GM19193 (cell line): ENCODE measurements at regions not wholly inside any gene's neighbourhood (a gene's known extent, or its start where the extent isn't known, plus 50 kb on each side); places are given as distances from the start of the nearest gene placed in this dataset.

ENCODE experiments used
- POLR2A ChIP-seq: IDR thresholded peaks from 4 replicates; pipeline ENCODE4 v1.6.1; 2011; ENCODE audit not compliant: insufficient read depth, insufficient read length; ENCODE audit errors: extremely low read depth

- TF ChIP-seq POLR2A, result no peak
Measured at GRCh38 chr16:72243621-72244020, 71.7 kb upstream of the PMFBP1 start.

GRCh38 chr16:72242757-72243156, 70.8 kb upstream of the PMFBP1 start:
- TF ChIP-seq POLR2A, result no peak

DNA sequence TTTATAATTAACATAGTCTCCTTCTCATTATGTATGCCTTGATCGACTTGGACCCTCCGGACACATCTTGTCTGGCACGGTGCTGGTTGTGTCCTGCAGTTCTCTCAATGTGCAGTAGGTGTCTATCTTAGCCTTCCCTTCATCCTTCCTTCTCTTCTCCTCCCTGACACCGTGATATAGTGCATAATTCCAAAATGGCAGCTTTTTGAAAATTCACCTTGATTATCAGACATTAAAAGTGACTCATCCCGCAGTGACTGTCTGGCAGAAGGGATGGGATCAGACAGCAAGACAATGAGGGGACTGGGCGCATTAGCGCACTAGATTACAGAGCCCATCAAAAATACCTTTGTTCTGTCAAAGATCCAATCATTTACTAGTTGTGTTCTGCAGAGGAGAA, 70.0 kb upstream of the PMFBP1 start:
- no peak for TF ChIP-seq POLR2A

GRCh38 chr16:72241008-72241407, 69.1 kb upstream of the PMFBP1 start:
- no peak for TF ChIP-seq POLR2A

- no peak for TF ChIP-seq POLR2A
Measured at GRCh38 chr16:72240466-72240865, 68.5 kb upstream of the PMFBP1 start.

- TF ChIP-seq POLR2A, result no peak
Measured at GRCh38 chr16:72236866-72237265, 64.9 kb upstream of the PMFBP1 start.

GRCh38 chr16:72234387-72234786, 62.4 kb upstream of the PMFBP1 start:
- no peak for TF ChIP-seq POLR2A

- TF ChIP-seq POLR2A, result no peak
Measured at GRCh38 chr16:72228014-72228413, 56.1 kb upstream of the PMFBP1 start.

GRCh38 chr16:72226136-72226535, 54.2 kb upstream of the PMFBP1 start:
- no peak for TF ChIP-seq POLR2A

GRCh38 chr16:72224260-72224768, 52.4 kb upstream of the PMFBP1 start:
- TF ChIP-seq POLR2A, result no peak

DNA sequence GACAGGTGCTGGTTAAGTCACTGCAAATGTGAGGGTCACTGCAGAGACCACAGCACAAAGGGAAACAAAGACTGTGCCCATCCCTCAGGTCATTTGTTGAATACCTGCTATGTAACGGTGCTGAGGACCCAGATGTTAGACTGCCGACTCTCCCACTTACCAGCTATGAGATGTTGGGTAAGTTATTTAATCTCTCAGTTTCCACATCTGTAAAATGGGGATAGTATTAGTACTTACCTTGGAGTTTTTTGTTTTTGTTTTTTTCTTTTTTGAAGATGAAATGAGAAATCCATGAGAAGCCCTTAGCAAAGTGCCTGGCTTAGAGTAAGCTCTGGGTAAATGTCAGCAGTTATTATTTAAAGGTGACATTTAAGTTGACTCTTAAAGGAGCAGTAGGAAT, 50.5 kb upstream of the PMFBP1 start:
- no peak for TF ChIP-seq POLR2A
